ENCODE measurements at regions not wholly inside any gene's neighbourhood (a gene's known extent, or its start where the extent isn't known, plus 50 kb on each side); places are given as distances from the start of the nearest gene placed in this dataset.

DNA sequence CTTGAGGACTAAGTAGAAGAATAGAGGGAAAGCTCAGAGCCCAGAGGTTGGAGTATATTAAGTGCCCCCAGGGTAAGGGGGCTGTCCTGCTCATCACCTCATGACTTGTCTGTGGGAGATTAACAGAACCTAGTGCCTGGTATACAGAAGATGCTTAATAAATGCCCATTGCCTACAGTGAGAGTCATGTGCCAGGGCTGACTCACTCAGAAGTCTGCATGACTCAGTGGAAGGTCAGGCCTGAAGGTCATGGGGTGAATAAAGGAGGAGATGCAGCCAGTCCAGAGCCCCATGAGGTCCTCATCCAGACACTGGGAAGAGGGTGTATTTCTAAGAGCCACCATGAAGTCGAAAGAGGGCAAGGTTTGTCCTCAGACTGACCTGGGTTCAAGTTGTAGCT, 62.5 kb upstream of the TLE3 start:
- TF ChIP-seq, protein P1, sequence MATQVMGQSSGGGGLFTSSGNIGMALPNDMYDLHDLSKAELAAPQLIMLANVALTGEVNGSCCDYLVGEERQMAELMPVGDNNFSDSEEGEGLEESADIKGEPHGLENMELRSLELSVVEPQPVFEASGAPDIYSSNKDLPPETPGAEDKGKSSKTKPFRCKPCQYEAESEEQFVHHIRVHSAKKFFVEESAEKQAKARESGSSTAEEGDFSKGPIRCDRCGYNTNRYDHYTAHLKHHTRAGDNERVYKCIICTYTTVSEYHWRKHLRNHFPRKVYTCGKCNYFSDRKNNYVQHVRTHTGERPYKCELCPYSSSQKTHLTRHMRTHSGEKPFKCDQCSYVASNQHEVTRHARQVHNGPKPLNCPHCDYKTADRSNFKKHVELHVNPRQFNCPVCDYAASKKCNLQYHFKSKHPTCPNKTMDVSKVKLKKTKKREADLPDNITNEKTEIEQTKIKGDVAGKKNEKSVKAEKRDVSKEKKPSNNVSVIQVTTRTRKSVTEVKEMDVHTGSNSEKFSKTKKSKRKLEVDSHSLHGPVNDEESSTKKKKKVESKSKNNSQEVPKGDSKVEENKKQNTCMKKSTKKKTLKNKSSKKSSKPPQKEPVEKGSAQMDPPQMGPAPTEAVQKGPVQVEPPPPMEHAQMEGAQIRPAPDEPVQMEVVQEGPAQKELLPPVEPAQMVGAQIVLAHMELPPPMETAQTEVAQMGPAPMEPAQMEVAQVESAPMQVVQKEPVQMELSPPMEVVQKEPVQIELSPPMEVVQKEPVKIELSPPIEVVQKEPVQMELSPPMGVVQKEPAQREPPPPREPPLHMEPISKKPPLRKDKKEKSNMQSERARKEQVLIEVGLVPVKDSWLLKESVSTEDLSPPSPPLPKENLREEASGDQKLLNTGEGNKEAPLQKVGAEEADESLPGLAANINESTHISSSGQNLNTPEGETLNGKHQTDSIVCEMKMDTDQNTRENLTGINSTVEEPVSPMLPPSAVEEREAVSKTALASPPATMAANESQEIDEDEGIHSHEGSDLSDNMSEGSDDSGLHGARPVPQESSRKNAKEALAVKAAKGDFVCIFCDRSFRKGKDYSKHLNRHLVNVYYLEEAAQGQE (IDR thresholded peaks at IDR 0.05; ENCODE audit: borderline replicate concordance): no peak
- TF ChIP-seq, protein P2, sequence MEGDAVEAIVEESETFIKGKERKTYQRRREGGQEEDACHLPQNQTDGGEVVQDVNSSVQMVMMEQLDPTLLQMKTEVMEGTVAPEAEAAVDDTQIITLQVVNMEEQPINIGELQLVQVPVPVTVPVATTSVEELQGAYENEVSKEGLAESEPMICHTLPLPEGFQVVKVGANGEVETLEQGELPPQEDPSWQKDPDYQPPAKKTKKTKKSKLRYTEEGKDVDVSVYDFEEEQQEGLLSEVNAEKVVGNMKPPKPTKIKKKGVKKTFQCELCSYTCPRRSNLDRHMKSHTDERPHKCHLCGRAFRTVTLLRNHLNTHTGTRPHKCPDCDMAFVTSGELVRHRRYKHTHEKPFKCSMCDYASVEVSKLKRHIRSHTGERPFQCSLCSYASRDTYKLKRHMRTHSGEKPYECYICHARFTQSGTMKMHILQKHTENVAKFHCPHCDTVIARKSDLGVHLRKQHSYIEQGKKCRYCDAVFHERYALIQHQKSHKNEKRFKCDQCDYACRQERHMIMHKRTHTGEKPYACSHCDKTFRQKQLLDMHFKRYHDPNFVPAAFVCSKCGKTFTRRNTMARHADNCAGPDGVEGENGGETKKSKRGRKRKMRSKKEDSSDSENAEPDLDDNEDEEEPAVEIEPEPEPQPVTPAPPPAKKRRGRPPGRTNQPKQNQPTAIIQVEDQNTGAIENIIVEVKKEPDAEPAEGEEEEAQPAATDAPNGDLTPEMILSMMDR (IDR thresholded peaks at IDR 0.05; ENCODE audit: poor library complexity, severe bottlenecking): no peak
- TF ChIP-seq POLR2AphosphoS5 (IDR thresholded peaks at IDR 0.05) (no peak), EZH2 (IDR thresholded peaks at IDR 0.05; ENCODE audit: borderline replicate concordance, insufficient read depth, low read length, poor library complexity, severe bottlenecking) (no peak), RAD21 (conservative IDR thresholded peaks at IDR 0.05) (no peak), MXI1 (conservative IDR thresholded peaks at IDR 0.05; ENCODE audit: poor library complexity, severe bottlenecking) (no peak), TAF1 (IDR thresholded peaks at IDR 0.05; ENCODE audit: low read depth) (no peak), SMC3 (conservative IDR thresholded peaks at IDR 0.05; ENCODE audit: poor library complexity) (no peak)

Measured in neural cell (in vitro differentiated cells).